ENCODE measurements at regions not wholly inside any gene's neighbourhood (a gene's known extent, or its start where the extent isn't known, plus 50 kb on each side); places are given as distances from the start of the nearest gene placed in this dataset.

- TF ChIP-seq TCF12 (IDR thresholded peaks at IDR 0.05; ENCODE audit: low read depth) (no peak), TAF1 (IDR thresholded peaks at IDR 0.05; ENCODE audit: low read depth) (no peak), MAX (IDR thresholded peaks at IDR 0.05) (no peak), TEAD4 (IDR thresholded peaks at IDR 0.05) (no peak), EP300 (IDR thresholded peaks at IDR 0.05; ENCODE audit: borderline replicate concordance) (no peak), FOXM1 (IDR thresholded peaks at IDR 0.05; ENCODE audit: borderline replicate concordance, low read depth) (no peak), CREB1 (IDR thresholded peaks at IDR 0.05; ENCODE audit: low read depth) (no peak)
- TF ChIP-seq, protein P1, sequence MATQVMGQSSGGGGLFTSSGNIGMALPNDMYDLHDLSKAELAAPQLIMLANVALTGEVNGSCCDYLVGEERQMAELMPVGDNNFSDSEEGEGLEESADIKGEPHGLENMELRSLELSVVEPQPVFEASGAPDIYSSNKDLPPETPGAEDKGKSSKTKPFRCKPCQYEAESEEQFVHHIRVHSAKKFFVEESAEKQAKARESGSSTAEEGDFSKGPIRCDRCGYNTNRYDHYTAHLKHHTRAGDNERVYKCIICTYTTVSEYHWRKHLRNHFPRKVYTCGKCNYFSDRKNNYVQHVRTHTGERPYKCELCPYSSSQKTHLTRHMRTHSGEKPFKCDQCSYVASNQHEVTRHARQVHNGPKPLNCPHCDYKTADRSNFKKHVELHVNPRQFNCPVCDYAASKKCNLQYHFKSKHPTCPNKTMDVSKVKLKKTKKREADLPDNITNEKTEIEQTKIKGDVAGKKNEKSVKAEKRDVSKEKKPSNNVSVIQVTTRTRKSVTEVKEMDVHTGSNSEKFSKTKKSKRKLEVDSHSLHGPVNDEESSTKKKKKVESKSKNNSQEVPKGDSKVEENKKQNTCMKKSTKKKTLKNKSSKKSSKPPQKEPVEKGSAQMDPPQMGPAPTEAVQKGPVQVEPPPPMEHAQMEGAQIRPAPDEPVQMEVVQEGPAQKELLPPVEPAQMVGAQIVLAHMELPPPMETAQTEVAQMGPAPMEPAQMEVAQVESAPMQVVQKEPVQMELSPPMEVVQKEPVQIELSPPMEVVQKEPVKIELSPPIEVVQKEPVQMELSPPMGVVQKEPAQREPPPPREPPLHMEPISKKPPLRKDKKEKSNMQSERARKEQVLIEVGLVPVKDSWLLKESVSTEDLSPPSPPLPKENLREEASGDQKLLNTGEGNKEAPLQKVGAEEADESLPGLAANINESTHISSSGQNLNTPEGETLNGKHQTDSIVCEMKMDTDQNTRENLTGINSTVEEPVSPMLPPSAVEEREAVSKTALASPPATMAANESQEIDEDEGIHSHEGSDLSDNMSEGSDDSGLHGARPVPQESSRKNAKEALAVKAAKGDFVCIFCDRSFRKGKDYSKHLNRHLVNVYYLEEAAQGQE (IDR thresholded peaks at IDR 0.05; ENCODE audit: low read depth): no peak
Observed at GRCh38 chr20:7025635-7026034, 258.1 kb downstream of the BMP2 start.
